GM19238 (cell line): ENCODE measurements at regions not wholly inside any gene's neighbourhood (a gene's known extent, or its start where the extent isn't known, plus 50 kb on each side); places are given as distances from the start of the nearest gene placed in this dataset.
"Not testable (repeated sequence)": the region's sequence is repeated elsewhere in the genome, so short reads cannot be mapped to it uniquely, and the experiment has no call there.

Experiments used
- DNase-seq: peaks from one replicate; pipeline ENCODE4 v3.0.0; 2011; ENCODE audit warnings: low spot score; ENCODE audit not compliant: insufficient read length

- DNase-seq: no peak
Measured at GRCh38 chr2:129791712-129792111, 187.8 kb upstream of the RAB6C start.

GRCh38 chr2:129793431-129793902, 186.0 kb upstream of the RAB6C start:
- no peak for DNase-seq

GRCh38 chr2:129794116-129794515, 185.3 kb upstream of the RAB6C start:
- no peak for DNase-seq

GRCh38 chr2:129794540-129794939, 184.9 kb upstream of the RAB6C start:
- DNase-seq: no peak

- no peak for DNase-seq
Measured at GRCh38 chr2:129796225-129796624, 183.2 kb upstream of the RAB6C start.

GRCh38 chr2:129796801-129797488, 182.5 kb upstream of the RAB6C start:
- DNase-seq: no peak

- no peak for DNase-seq
Measured at GRCh38 chr2:129797489-129798300, 181.8 kb upstream of the RAB6C start.

- no peak for DNase-seq
Measured at GRCh38 chr2:129798301-129798581, 181.2 kb upstream of the RAB6C start.

GRCh38 chr2:129798626-129799025, 180.8 kb upstream of the RAB6C start:
- no peak for DNase-seq

GRCh38 chr2:129799036-129799958, 180.2 kb upstream of the RAB6C start:
- no peak for DNase-seq

- no peak for DNase-seq
Measured at GRCh38 chr2:129800285-129800684, 179.2 kb upstream of the RAB6C start.

GRCh38 chr2:129800686-129801085, 178.8 kb upstream of the RAB6C start:
- DNase-seq: no peak

- DNase-seq: no peak
Measured at GRCh38 chr2:129801575-129801974, 177.9 kb upstream of the RAB6C start.

GRCh38 chr2:129802290-129802689, 177.2 kb upstream of the RAB6C start:
- no peak for DNase-seq

GRCh38 chr2:129803032-129803431, 176.4 kb upstream of the RAB6C start:
- DNase-seq: no peak

GRCh38 chr2:129803871-129804270, 175.6 kb upstream of the RAB6C start:
- no peak for DNase-seq

GRCh38 chr2:129805899-129806298, 173.6 kb upstream of the RAB6C start:
- no peak for DNase-seq

- no peak for DNase-seq
Measured at GRCh38 chr2:129806317-129806716, 173.1 kb upstream of the RAB6C start.

- no peak for DNase-seq
Measured at GRCh38 chr2:129806990-129807389, 172.5 kb upstream of the RAB6C start.

GRCh38 chr2:129807642-129808338, 171.7 kb upstream of the RAB6C start:
- DNase-seq: not testable (repeated sequence)

- DNase-seq: no peak
Measured at GRCh38 chr2:129810521-129810920, 168.9 kb upstream of the RAB6C start.
